Gastrocnemius medialis (tissue), 4 donors: ENCODE measurements at regions not wholly inside any gene's neighbourhood (a gene's known extent, or its start where the extent isn't known, plus 50 kb on each side); places are given as distances from the start of the nearest gene placed in this dataset.

Experiments
- ATAC-seq, 2 donors: fragments of 150-250 bp; one replicate each; pipeline ENCODE4 v1.9.1; 2016
- DNase-seq, 2 donors: peaks; one replicate each; pipeline ENCODE4 v3.0.0-alpha.2; 2019
- H3K27ac ChIP-seq, 4 donors: fragments of 200-600 bp; sonication (generic); 1 replicate in 1 of 4; 2 replicates in 3 of 4; pipeline ENCODE4 v1.5.1; 2016 to 2018; ENCODE audit warnings: mild to moderate bottlenecking in 2 of 4, moderate library complexity in 1 of 4
- H3K27me3 ChIP-seq, 3 donors: fragments of 200-600 bp; sonication (generic) in 2 of 3; 1 replicate in 1 of 3; 2 replicates in 2 of 3; pipeline versions ENCODE4 v1.5.1 to v1.6.0; 2016 to 2019; ENCODE audit warnings: mild to moderate bottlenecking in 1 of 3, moderate library complexity in 1 of 3
- H3K36me3 ChIP-seq, 2 donors: fragments of 200-600 bp; sonication (generic) in 1 of 2; one replicate each; pipeline ENCODE4 v1.5.1; 2017 to 2018
- H3K4me1 ChIP-seq, 2 donors: fragments of 200-600 bp; sonication (generic) in 1 of 2; one replicate each; pipeline ENCODE4 v1.5.1; 2016 to 2017; ENCODE audit warnings: mild to moderate bottlenecking in 2 of 2
- H3K4me3 ChIP-seq, 4 donors: fragments of 200-600 bp; sonication (generic) in 3 of 4; 1 replicate in 1 of 4; 2 replicates in 3 of 4; pipeline ENCODE4 v1.5.1; 2016 to 2019; ENCODE audit warnings: mild to moderate bottlenecking in 2 of 4
- H3K9me3 ChIP-seq, 3 donors: fragments of 200-600 bp; sonication (generic) in 2 of 3; 1 replicate in 1 of 3; 2 replicates in 2 of 3; pipeline ENCODE4 v1.5.1; 2016 to 2019
- POLR2A ChIP-seq, 2 donors: fragments of 450-650 bp; IDR thresholded peaks; one replicate each; pipeline ENCODE4 v1.6.1; 2017; ENCODE audit warnings: antibody characterized with exemption in 2 of 2, mild to moderate bottlenecking in 2 of 2, moderate library complexity in 2 of 2
- in situ Hi-C, 4 donors: fragments of 200-750 bp; cut with MboI; loops; one replicate each; pipeline versions ENCODE4 v1.15.0 to v1.8.0; 2017; ENCODE audit warnings: low sequenced_read_pairs in 4 of 4
- intact Hi-C: fragments of 100-400 bp; cut with DNase I; formaldehyde crosslinking; loops from one replicate; pipeline ENCODE4 v1.15.1; 2023; ENCODE audit warnings: low total_unique reads
- TF ChIP-seq, protein P1 (sequence below), 5 experiments: fragments of 450-650 bp in 3 of 5; fragments of 200-600 bp in 2 of 5; sonication (generic) in 2 of 5; IDR thresholded peaks in 4 of 5; conservative IDR thresholded peaks in 1 of 5; 1 replicate in 4 of 5; 2 replicates in 1 of 5; pipeline ENCODE4 v1.5.1; 2016 to 2019; ENCODE audit warnings: antibody characterized with exemption in 5 of 5, mild to moderate bottlenecking in 3 of 5, moderate library complexity in 3 of 5

DNA sequence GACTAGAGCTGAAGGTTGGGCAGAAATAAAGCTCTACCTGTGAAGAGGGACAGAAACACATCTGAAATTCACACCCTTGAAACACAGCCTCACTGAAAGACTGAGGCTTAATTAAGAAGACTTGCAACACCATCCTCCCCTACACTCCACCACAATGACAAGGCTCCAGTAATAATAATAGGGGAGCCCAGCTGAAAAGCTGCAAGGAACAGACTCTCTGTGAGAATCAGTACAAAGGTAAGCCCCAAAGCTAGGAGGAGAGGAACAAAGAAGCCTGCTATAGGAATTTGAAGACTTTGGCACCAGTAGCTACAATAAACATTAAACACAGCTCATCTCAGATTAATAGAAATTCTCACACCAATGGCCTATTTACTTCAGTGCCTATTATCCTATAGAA lies 176.9 kb downstream of the FAT3 start:
- no peak overlapping the region for H3K4me3 ChIP-seq
- no peaks in the 10 kb centered on the region for H3K4me1 ChIP-seq
- H3K27me3 ChIP-seq = no peaks in the 10 kb centered on the region
- TF ChIP-seq POLR2A (IDR thresholded peaks at IDR 0.05) = no peak
- TF ChIP-seq, protein P1, sequence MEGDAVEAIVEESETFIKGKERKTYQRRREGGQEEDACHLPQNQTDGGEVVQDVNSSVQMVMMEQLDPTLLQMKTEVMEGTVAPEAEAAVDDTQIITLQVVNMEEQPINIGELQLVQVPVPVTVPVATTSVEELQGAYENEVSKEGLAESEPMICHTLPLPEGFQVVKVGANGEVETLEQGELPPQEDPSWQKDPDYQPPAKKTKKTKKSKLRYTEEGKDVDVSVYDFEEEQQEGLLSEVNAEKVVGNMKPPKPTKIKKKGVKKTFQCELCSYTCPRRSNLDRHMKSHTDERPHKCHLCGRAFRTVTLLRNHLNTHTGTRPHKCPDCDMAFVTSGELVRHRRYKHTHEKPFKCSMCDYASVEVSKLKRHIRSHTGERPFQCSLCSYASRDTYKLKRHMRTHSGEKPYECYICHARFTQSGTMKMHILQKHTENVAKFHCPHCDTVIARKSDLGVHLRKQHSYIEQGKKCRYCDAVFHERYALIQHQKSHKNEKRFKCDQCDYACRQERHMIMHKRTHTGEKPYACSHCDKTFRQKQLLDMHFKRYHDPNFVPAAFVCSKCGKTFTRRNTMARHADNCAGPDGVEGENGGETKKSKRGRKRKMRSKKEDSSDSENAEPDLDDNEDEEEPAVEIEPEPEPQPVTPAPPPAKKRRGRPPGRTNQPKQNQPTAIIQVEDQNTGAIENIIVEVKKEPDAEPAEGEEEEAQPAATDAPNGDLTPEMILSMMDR (IDR thresholded peaks at IDR 0.05 in 4 of 5, conservative IDR thresholded peaks at IDR 0.05 in 1 of 5) = no peak
- H3K36me3 ChIP-seq = no peaks in the 10 kb centered on the region
- H3K9me3 ChIP-seq = no peaks in the 10 kb centered on the region
- no peak for DNase-seq
- in situ Hi-C loops = no loop called here
- intact Hi-C loops = no loop called here
- no peak overlapping the region for H3K27ac ChIP-seq
- ATAC-seq = no peak

DNA sequence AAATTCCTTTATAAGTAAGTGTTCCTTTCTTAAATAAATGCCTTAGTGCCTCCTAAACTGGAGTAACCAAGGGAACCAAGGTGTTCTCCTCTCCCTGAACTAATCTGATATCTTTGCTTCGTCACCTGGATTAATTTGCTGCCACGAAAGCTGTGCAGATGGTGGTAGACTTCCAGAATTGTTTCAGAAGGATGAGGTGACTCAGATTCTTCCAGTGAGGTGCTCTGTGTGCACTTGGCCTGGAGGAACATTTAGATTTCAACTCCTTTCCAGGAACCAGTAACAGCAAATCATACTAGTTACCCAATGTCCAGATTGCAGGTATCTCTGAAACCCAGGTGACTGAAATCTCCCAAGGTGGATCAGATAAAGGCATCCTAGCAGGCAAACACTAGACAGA lies 181.9 kb downstream of the FAT3 start:
- no peaks in the 10 kb centered on the region for H3K4me1 ChIP-seq
- no peak for TF ChIP-seq POLR2A (IDR thresholded peaks at IDR 0.05)
- TF ChIP-seq, protein P1 (IDR thresholded peaks at IDR 0.05 in 4 of 5, conservative IDR thresholded peaks at IDR 0.05 in 1 of 5) = no peak
- ATAC-seq (no peak), DNase-seq (no peak)
- no peaks in the 10 kb centered on the region for H3K36me3 ChIP-seq
- H3K4me3 ChIP-seq = no peak overlapping the region
- no peaks in the 10 kb centered on the region for H3K27me3 ChIP-seq
- no peak overlapping the region for H3K27ac ChIP-seq
- intact Hi-C loops = no loop called here
- in situ Hi-C loops = no loop called here
- H3K9me3 ChIP-seq = no peaks in the 10 kb centered on the region

DNA sequence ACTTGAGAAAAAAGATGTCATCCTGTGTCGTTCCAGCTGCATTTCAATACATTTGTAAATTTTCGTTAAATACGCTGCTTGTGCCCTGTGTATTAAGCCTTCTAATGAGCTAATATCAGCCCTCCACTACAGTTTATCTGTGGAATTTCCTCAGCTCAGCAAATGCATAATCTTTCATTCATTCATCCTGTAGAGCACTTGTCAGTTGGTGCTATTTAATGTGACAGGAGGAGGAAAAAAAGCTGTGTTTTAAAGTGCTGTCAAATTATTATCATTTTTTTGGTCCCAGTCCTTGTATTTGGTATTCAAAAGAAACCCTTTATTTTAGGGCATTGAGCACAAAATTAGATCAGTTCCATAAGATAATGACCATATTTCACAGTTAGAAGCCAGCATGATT lies 184.7 kb downstream of the FAT3 start:
- intact Hi-C loops = no loop called here
- no peak overlapping the region for H3K4me3 ChIP-seq
- TF ChIP-seq POLR2A (IDR thresholded peaks at IDR 0.05) = no peak
- TF ChIP-seq, protein P1 (IDR thresholded peaks at IDR 0.05 in 4 of 5, conservative IDR thresholded peaks at IDR 0.05 in 1 of 5) = no peak

DNA sequence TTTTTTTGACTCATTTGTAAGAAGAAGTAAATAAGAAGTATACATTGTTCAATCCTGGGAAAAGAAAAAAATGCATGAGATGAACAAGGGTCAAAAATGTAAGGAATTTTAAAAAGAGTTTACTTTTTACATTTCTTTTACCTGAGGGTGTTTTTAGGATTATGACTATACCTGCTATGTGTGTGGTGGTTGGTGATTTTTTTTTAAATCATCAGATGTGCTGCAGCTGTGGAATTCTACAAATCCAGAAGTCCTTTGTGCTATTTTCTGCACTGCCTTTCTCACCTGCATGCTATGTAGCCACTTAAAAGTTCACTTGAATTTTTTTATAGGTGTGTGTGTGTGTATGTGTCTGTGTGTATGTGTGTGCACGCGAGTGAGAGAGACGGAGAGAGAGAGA lies 185.3 kb downstream of the FAT3 start:
- no peaks in the 10 kb centered on the region for H3K9me3 ChIP-seq
- no peak overlapping the region for H3K27ac ChIP-seq
- no peak for DNase-seq
- H3K27me3 ChIP-seq = no peaks in the 10 kb centered on the region
- ATAC-seq = no peak
- intact Hi-C loops = no loop called here
- in situ Hi-C loops = no loop called here
- H3K4me1 ChIP-seq = no peaks in the 10 kb centered on the region
- no peaks in the 10 kb centered on the region for H3K36me3 ChIP-seq
- H3K4me3 ChIP-seq = no peak overlapping the region
- no peak for TF ChIP-seq POLR2A (IDR thresholded peaks at IDR 0.05)
- TF ChIP-seq, protein P1 (IDR thresholded peaks at IDR 0.05 in 4 of 5, conservative IDR thresholded peaks at IDR 0.05 in 1 of 5) = no peak

More for the DNA sequence above, 184.7 kb downstream of the FAT3 start:
- ATAC-seq (no peak), DNase-seq (no peak)
- no peaks in the 10 kb centered on the region for H3K9me3 ChIP-seq
- in situ Hi-C loops = no loop called here
- H3K27me3 ChIP-seq = no peaks in the 10 kb centered on the region
- H3K4me1 ChIP-seq = no peaks in the 10 kb centered on the region
- no peaks in the 10 kb centered on the region for H3K36me3 ChIP-seq
- H3K27ac ChIP-seq = no peak overlapping the region

DNA sequence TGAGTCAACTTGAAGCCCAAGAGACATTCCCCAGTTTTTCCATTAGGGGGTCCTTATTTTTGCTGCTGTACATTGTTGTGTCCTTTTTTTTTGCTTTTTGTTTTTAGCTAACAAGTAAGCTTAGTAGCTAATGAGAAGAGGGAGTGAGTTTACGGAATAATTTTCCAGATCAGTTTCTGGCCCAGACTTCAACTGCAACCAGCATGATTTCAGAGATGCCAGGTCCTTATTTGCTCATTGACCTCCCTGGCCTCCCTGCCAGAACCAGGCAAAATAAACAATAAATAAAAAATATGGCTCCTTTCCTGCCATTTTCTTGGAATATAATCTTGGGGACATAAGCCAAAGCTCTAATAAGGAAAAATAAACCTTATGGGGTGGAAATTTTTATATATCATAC lies 185.9 kb downstream of the FAT3 start:
- Histone ChIP-seq H3K9me3 (no peaks in the 10 kb centered on the region), H3K27me3 (no peaks in the 10 kb centered on the region), H3K36me3 (no peaks in the 10 kb centered on the region), H3K27ac (no peak overlapping the region), H3K4me3 (no peak overlapping the region), H3K4me1 (no peaks in the 10 kb centered on the region)
- no peak for TF ChIP-seq POLR2A (IDR thresholded peaks at IDR 0.05)
- TF ChIP-seq, protein P1 (IDR thresholded peaks at IDR 0.05 in 4 of 5, conservative IDR thresholded peaks at IDR 0.05 in 1 of 5) = no peak
- ATAC-seq (no peak), DNase-seq (no peak)
- in situ Hi-C loops (no loop called here), intact Hi-C loops (no loop called here)
